H1 (cell line): ENCODE measurements at regions not wholly inside any gene's neighbourhood (a gene's known extent, or its start where the extent isn't known, plus 50 kb on each side); places are given as distances from the start of the nearest gene placed in this dataset.
A peak's percentile ranks its signal among the peaks of the same experiment; 100 is the strongest.

Experiments
- CTCF ChIA-PET: fragments of 300-600 bp; sonication (Branson Sonifier 250); formaldehyde crosslinking; loops from one replicate; lab custom pipeline; 2021; ENCODE audit not compliant: partially characterized antibody; lab: Charles Lee
- POLR2A ChIA-PET: fragments of 300-600 bp; sonication (Branson Sonifier 250); formaldehyde crosslinking; loops from one replicate; lab custom pipeline; 2021; ENCODE audit warnings: inconsistent platforms; ENCODE audit not compliant: partially characterized antibody; lab: Charles Lee
- DNase-seq, 2 experiments: peaks; one replicate each; pipeline versions ENCODE4 v3.0.0 to v3.0.0-alpha.2; 2010 to 2022; ENCODE audit warnings: low spot score in 2 of 2, low read depth in 1 of 2, mixed read lengths in 1 of 2
- FAIRE-seq: peaks from 2 replicates; lab custom pipeline; 2011; peaks lifted over from hg19 to GRCh38; lab: Jason Lieb, UNC
- H2AFZ ChIP-seq: 2 replicates; pipeline ENCODE4 v1.8.1; 2012; ENCODE audit warnings: low read length, inconsistent platforms
- H2AK5ac ChIP-seq: 2 replicates; pipeline ENCODE4 v1.6.1; 2013; ENCODE audit warnings: low read depth, low read length
- H2BK120ac ChIP-seq: replicated peaks from 2 replicates; pipeline ENCODE3; 2013; ENCODE audit warnings: low read depth, low read length, inconsistent platforms
- H2BK12ac ChIP-seq: 2 replicates; pipeline ENCODE4 v1.6.1; 2013; ENCODE audit warnings: low read depth, low read length
- H2BK15ac ChIP-seq: 2 replicates; pipeline ENCODE4 v1.6.1; 2013; ENCODE audit warnings: low read length
- H2BK20ac ChIP-seq: 2 replicates; pipeline ENCODE4 v1.6.1; 2013; ENCODE audit warnings: low read length
- H2BK5ac ChIP-seq: 2 replicates; pipeline ENCODE4 v1.6.1; 2013; ENCODE audit warnings: low read depth, low read length
- H3K14ac ChIP-seq: 2 replicates; pipeline ENCODE4 v1.6.1; 2013; ENCODE audit warnings: inconsistent platforms; ENCODE audit not compliant: insufficient read length
- H3K18ac ChIP-seq: 2 replicates; pipeline ENCODE4 v1.6.1; 2013; ENCODE audit warnings: low read length; ENCODE audit errors: extremely low read depth
- H3K23ac ChIP-seq: 2 replicates; pipeline ENCODE4 v1.6.1; 2013; ENCODE audit warnings: inconsistent platforms; ENCODE audit not compliant: insufficient read length
- H3K23me2 ChIP-seq: 2 replicates; pipeline ENCODE4 v1.6.1; 2013; ENCODE audit warnings: low read depth, low read length
- H3K27ac ChIP-seq: 2 replicates; pipeline ENCODE4 v1.6.1; 2011; ENCODE audit warnings: low read depth, low read length, inconsistent platforms
- H3K27me3 ChIP-seq, 4 experiments: replicated peaks in 1 of 4; 1 replicate in 1 of 4; 2 replicates in 3 of 4; pipeline versions ENCODE4 v1.6.1 to v1.8.1; 2011 to 2013; ENCODE audit warnings: low read length in 3 of 4, mild to moderate bottlenecking in 3 of 4, inconsistent platforms in 2 of 4, mixed read lengths in 2 of 4, moderate library complexity in 1 of 4; ENCODE audit not compliant: control insufficient read depth in 3 of 4, insufficient read depth in 3 of 4; ENCODE audit errors: extremely low read depth in 1 of 4
- H3K36me3 ChIP-seq, 4 experiments: 2 replicates each; pipeline versions ENCODE4 v1.6.1 to v1.8.1; 2011 to 2013; ENCODE audit warnings: mild to moderate bottlenecking in 4 of 4, low read length in 3 of 4, moderate library complexity in 2 of 4, control low read depth in 1 of 4, inconsistent platforms in 1 of 4; ENCODE audit not compliant: insufficient read depth in 4 of 4, control insufficient read depth in 2 of 4
- H3K4ac ChIP-seq: replicated peaks from 2 replicates; pipeline ENCODE3; 2013; ENCODE audit warnings: low read length, low read depth, mixed read lengths, inconsistent platforms; ENCODE audit not compliant: insufficient read length
- H3K4me1 ChIP-seq, 4 experiments: replicated peaks in 1 of 4; 1 replicate in 1 of 4; 2 replicates in 3 of 4; pipeline versions ENCODE4 v1.6.1 to v1.8.1; 2011 to 2013; ENCODE audit warnings: low read length in 3 of 4, inconsistent platforms in 2 of 4, mixed read lengths in 1 of 4; ENCODE audit not compliant: insufficient read depth in 4 of 4, control insufficient read depth in 3 of 4
- H3K4me2 ChIP-seq, 2 experiments: 2 replicates each; pipeline versions ENCODE4 v1.6.1 to v1.8.1; 2011 to 2013; ENCODE audit warnings: low read depth in 2 of 2, low read length in 2 of 2, control low read depth in 1 of 2, inconsistent platforms in 1 of 2, mild to moderate bottlenecking in 1 of 2; ENCODE audit not compliant: insufficient read depth in 1 of 2
- H3K4me3 ChIP-seq, 4 experiments: fragments of 200-600, 300-600 bp in 1 of 4; sonication (generic), shearing (Covaris generic), sonication (Bioruptor Twin) in 1 of 4; 2 replicates each; pipeline versions ENCODE4 v1.5.1 to v1.8.1; 2011 to 2016; ENCODE audit warnings: low read length in 4 of 4, low read depth in 3 of 4, control low read depth in 2 of 4, inconsistent platforms in 2 of 4, mild to moderate bottlenecking in 2 of 4, mixed read lengths in 1 of 4, moderate library complexity in 1 of 4; ENCODE audit not compliant: insufficient read depth in 2 of 4; ENCODE audit errors: extremely low read depth in 1 of 4
- H3K56ac ChIP-seq: replicated peaks from 2 replicates; pipeline ENCODE3; 2013; ENCODE audit warnings: low read depth, mild to moderate bottlenecking, mixed read lengths, low read length, inconsistent platforms; ENCODE audit not compliant: insufficient read length
- H3K79me1 ChIP-seq: 2 replicates; pipeline ENCODE4 v1.6.1; 2013; ENCODE audit warnings: low read depth, low read length, control low read depth
- H3K79me2 ChIP-seq, 2 experiments: 2 replicates each; pipeline versions ENCODE4 v1.6.1 to v1.8.1; 2012 to 2013; ENCODE audit warnings: low read length in 2 of 2, mild to moderate bottlenecking in 2 of 2, inconsistent platforms in 1 of 2; ENCODE audit not compliant: insufficient read depth in 2 of 2, control insufficient read depth in 1 of 2
- H3K9ac ChIP-seq, 4 experiments: replicated peaks in 1 of 4; 1 replicate in 1 of 4; 2 replicates in 3 of 4; pipeline versions ENCODE4 v1.6.1 to v1.8.1; 2011 to 2013; ENCODE audit warnings: low read depth in 3 of 4, low read length in 3 of 4, control low read depth in 2 of 4, mild to moderate bottlenecking in 2 of 4, moderate library complexity in 2 of 4, inconsistent platforms in 1 of 4; ENCODE audit errors: extremely low read depth in 1 of 4
- H3K9me3 ChIP-seq, 2 experiments: 2 replicates each; pipeline versions ENCODE4 v1.6.1 to v1.8.1; 2012 to 2013; ENCODE audit warnings: mild to moderate bottlenecking in 2 of 2, moderate library complexity in 2 of 2, control low read depth in 1 of 2, inconsistent platforms in 1 of 2, low read depth in 1 of 2, low read length in 1 of 2, mixed read lengths in 1 of 2; ENCODE audit not compliant: insufficient read depth in 2 of 2
- H4K20me1 ChIP-seq, 2 experiments: replicated peaks in 1 of 2; 2 replicates each; pipeline versions ENCODE3 to v1.8.1; 2011 to 2013; ENCODE audit warnings: inconsistent platforms in 2 of 2, low read length in 2 of 2, mild to moderate bottlenecking in 1 of 2; ENCODE audit not compliant: insufficient read depth in 2 of 2, control insufficient read depth in 1 of 2
- H4K5ac ChIP-seq: 2 replicates; pipeline ENCODE4 v1.6.1; 2013; ENCODE audit warnings: low read length, low read depth, mixed read lengths, inconsistent platforms; ENCODE audit not compliant: insufficient read length
- H4K8ac ChIP-seq: 2 replicates; pipeline ENCODE4 v1.8.0; 2013; ENCODE audit warnings: mild to moderate bottlenecking, moderate library complexity, low read length, inconsistent platforms; ENCODE audit not compliant: insufficient read depth; ENCODE audit errors: extremely low read depth
- H4K91ac ChIP-seq: replicated peaks from 2 replicates; pipeline ENCODE3; 2013; ENCODE audit warnings: low read length, mixed read lengths, inconsistent platforms; ENCODE audit not compliant: insufficient read length
- ATF3 ChIP-seq: IDR thresholded peaks from 2 replicates; pipeline ENCODE4 v1.6.1; 2011; ENCODE audit warnings: low read depth, mild to moderate bottlenecking, low read length; ENCODE audit not compliant: insufficient read depth
- CHD1 ChIP-seq: IDR thresholded peaks from 2 replicates; pipeline ENCODE4 v1.6.1; 2012; ENCODE audit warnings: low read depth, low read length, improper control_type of control experiment
- CHD2 ChIP-seq: IDR thresholded peaks from 2 replicates; pipeline ENCODE4 v1.6.1; 2012; ENCODE audit warnings: low read length, improper control_type of control experiment
- CREB1 ChIP-seq: IDR thresholded peaks from 2 replicates; pipeline ENCODE4 v1.6.1; 2012; ENCODE audit warnings: inconsistent platforms
- GTF2F1 ChIP-seq: IDR thresholded peaks from 2 replicates; pipeline ENCODE4 v1.6.1; 2012; ENCODE audit warnings: low read depth, low read length, improper control_type of control experiment, borderline replicate concordance
- KDM1A ChIP-seq: fragments of 200-600, 300-600 bp; sonication (generic); IDR thresholded peaks from 2 replicates; pipeline ENCODE4 v1.7.1; 2016; ENCODE audit warnings: mild to moderate bottlenecking, low read length, borderline replicate concordance
- MAFK ChIP-seq: IDR thresholded peaks from 2 replicates; pipeline ENCODE4 v1.6.1; 2012; ENCODE audit warnings: low read depth, mild to moderate bottlenecking, improper control_type of control experiment, low read length
- NANOG ChIP-seq: IDR thresholded peaks from 2 replicates; pipeline ENCODE4 v1.6.1; 2011; ENCODE audit warnings: low read length, low read depth, mild to moderate bottlenecking, inconsistent platforms; ENCODE audit not compliant: insufficient read depth, poor library complexity, severe bottlenecking
- NRF1 ChIP-seq: IDR thresholded peaks from 2 replicates; pipeline ENCODE4 v1.6.1; 2011; ENCODE audit warnings: mild to moderate bottlenecking, low read depth, low read length, improper control_type of control experiment
- POU5F1 ChIP-seq: IDR thresholded peaks from 2 replicates; pipeline ENCODE4 v1.6.1; 2011; ENCODE audit warnings: low read depth, mild to moderate bottlenecking, low read length, moderate library complexity
- RAD21 ChIP-seq, 2 experiments: IDR thresholded peaks in 1 of 2; conservative IDR thresholded peaks in 1 of 2; 2 replicates each; pipeline ENCODE4 v1.6.1; 2011; ENCODE audit warnings: low read depth in 2 of 2, low read length in 2 of 2, improper control_type of control experiment in 1 of 2, inconsistent platforms in 1 of 2, mild to moderate bottlenecking in 1 of 2, moderate library complexity in 1 of 2
- RFX5 ChIP-seq: IDR thresholded peaks from 2 replicates; pipeline ENCODE4 v1.6.1; 2011; ENCODE audit warnings: low read depth, low read length, improper control_type of control experiment, borderline replicate concordance
- SIN3A ChIP-seq, 2 experiments: IDR thresholded peaks in 1 of 2; conservative IDR thresholded peaks in 1 of 2; 2 replicates each; pipeline ENCODE4 v1.6.1; 2011 to 2012; ENCODE audit warnings: low read length in 2 of 2, improper control_type of control experiment in 1 of 2, low read depth in 1 of 2, mild to moderate bottlenecking in 1 of 2
- SP1 ChIP-seq: IDR thresholded peaks from 2 replicates; pipeline ENCODE4 v1.6.1; 2011; ENCODE audit warnings: low read depth, low read length
- WGBS, 2 experiments: shearing (Covaris generic) in 1 of 2; methylation state at CpG; one replicate each; pipeline versions ENCODE4 v1.1.6 to v1.1.7; 2013 to 2015; ENCODE audit warnings: low lambda C conversion rate in 2 of 2, mixed read lengths in 2 of 2, inconsistent platforms in 1 of 2, low coverage in 1 of 2, missing lambda C conversion rate in 1 of 2; ENCODE audit not compliant: insufficient replicate concordance in 2 of 2, insufficient coverage in 1 of 2, insufficient read length in 1 of 2; ENCODE audit errors: extremely low coverage in 1 of 2, missing lambda C conversion rate in 1 of 2; 5-methylcytosine and 5-hydroxymethylcytosine counted together

GRCh38 chr9:117779760-117780159 lies 75.6 kb downstream of the TLR4 start:
- H4K5ac ChIP-seq: no peak overlapping the region
- H3K79me1 ChIP-seq: no peaks in the 10 kb centered on the region
- no peaks in the 10 kb centered on the region; a peak in 1 of 7 replicates for H3K27me3 ChIP-seq
- H2AK5ac ChIP-seq: no peak overlapping the region
- no peaks in the 10 kb centered on the region for H3K79me2 ChIP-seq
- H3K27ac ChIP-seq: no peak overlapping the region
- no peak overlapping the region for H3K4me3 ChIP-seq
- H2BK12ac ChIP-seq: no peak overlapping the region
- no peak for FAIRE-seq
- H4K20me1 ChIP-seq: no peaks in the 10 kb centered on the region
- H3K14ac ChIP-seq: no peak overlapping the region
- no peak overlapping the region for H2BK20ac ChIP-seq
- no peak overlapping the region for H3K4me2 ChIP-seq
- H3K4ac ChIP-seq: no peak overlapping the region
- no peak overlapping the region for H4K91ac ChIP-seq
- no peaks in the 10 kb centered on the region for H3K36me3 ChIP-seq
- no peak overlapping the region for H3K9ac ChIP-seq
- H3K9me3 ChIP-seq: no peaks in the 10 kb centered on the region
- 88% methylated on average over 3 of the region's 3 CpGs; no CpG with 5 or more reads in 1 of the 2 experiments for WGBS, 2 experiments
- no peaks in the 10 kb centered on the region for H3K23me2 ChIP-seq
- H3K23ac ChIP-seq: no peak overlapping the region
- peak overlapping the region; percentile 84; the same call in 1 of the 2 replicates for H2AFZ ChIP-seq
- CTCF ChIA-PET: interaction anchor here (1.1 kb wide), 1 partner anchor 93 kb away, joined by 3 read pairs; no protein-coding TSS in a partner anchor
- DNase-seq: no peak
- peaks cover 0 to 9% (median 3%) of the 10 kb centered on the region in 4 experiments; a peak in 4 of 7 replicates for H3K4me1 ChIP-seq
- H2BK15ac ChIP-seq: no peak overlapping the region
- H3K18ac ChIP-seq: no peak overlapping the region
- no peak overlapping the region for H2BK5ac ChIP-seq
- POLR2A ChIA-PET: no interaction called here
- H4K8ac ChIP-seq: no peak overlapping the region
- no peak overlapping the region for H3K56ac ChIP-seq
- no peak overlapping the region for H2BK120ac ChIP-seq
- TF ChIP-seq CREB1 (no peak), POU5F1 (no peak), ATF3 (no peak), KDM1A (no peak), RFX5 (no peak), RAD21 (IDR thresholded peaks at IDR 0.05 in 1 of 2, conservative IDR thresholded peaks at IDR 0.05 in 1 of 2; ENCODE audit: low read depth in 2 of 2, low read length in 2 of 2) (no peak), CHD2 (no peak), MAFK (no peak), SIN3A (conservative IDR thresholded peaks at IDR 0.05 in 1 of 2, IDR thresholded peaks at IDR 0.05 in 1 of 2; ENCODE audit: low read depth in 1 of 2, low read length in 2 of 2) (no peak), CHD1 (no peak), NANOG (no peak), GTF2F1 (no peak), SP1 (no peak), NRF1 (no peak)
